H9 (cell line): ENCODE measurements at regions not wholly inside any gene's neighbourhood (a gene's known extent, or its start where the extent isn't known, plus 50 kb on each side); places are given as distances from the start of the nearest gene placed in this dataset.
A peak's percentile ranks its signal among the peaks of the same experiment; 100 is the strongest.

Source experiments
- DNase-seq: peaks from one replicate; pipeline ENCODE4 v3.0.0-alpha.2; 2017
- H2AFZ ChIP-seq: one replicate; pipeline ENCODE4 v1.6.1; 2013; ENCODE audit warnings: mild to moderate bottlenecking, low read length, control low read depth, moderate library complexity
- H2AK5ac ChIP-seq: 2 replicates; pipeline ENCODE4 v1.6.1; 2013; ENCODE audit warnings: low read length, control low read depth, mixed read lengths; ENCODE audit not compliant: insufficient read length
- H2BK120ac ChIP-seq: one replicate; pipeline ENCODE4 v1.6.1; 2013; ENCODE audit warnings: low read depth, mild to moderate bottlenecking, low read length, control low read depth, inconsistent platforms; ENCODE audit not compliant: poor library complexity, severe bottlenecking
- H2BK12ac ChIP-seq: 2 replicates; pipeline ENCODE4 v1.6.1; 2013; ENCODE audit warnings: low read length, control low read depth, mixed read lengths, low read depth; ENCODE audit not compliant: insufficient read length
- H2BK15ac ChIP-seq: 2 replicates; pipeline ENCODE4 v1.6.1; 2013; ENCODE audit warnings: low read depth, low read length, control low read depth
- H2BK20ac ChIP-seq: one replicate; pipeline ENCODE4 v1.6.1; 2013; ENCODE audit warnings: low read depth, mild to moderate bottlenecking, low read length, control low read depth, inconsistent platforms; ENCODE audit not compliant: poor library complexity, severe bottlenecking
- H2BK5ac ChIP-seq: 2 replicates; pipeline ENCODE4 v1.6.1; 2013; ENCODE audit warnings: low read length, control low read depth, mixed read lengths; ENCODE audit not compliant: insufficient read length
- H3K14ac ChIP-seq: 2 replicates; pipeline ENCODE4 v1.6.1; 2013; ENCODE audit warnings: low read length, control low read depth; ENCODE audit not compliant: insufficient read depth
- H3K18ac ChIP-seq: 2 replicates; pipeline ENCODE4 v1.6.1; 2013; ENCODE audit warnings: low read depth, mild to moderate bottlenecking, mixed read lengths, low read length, control low read depth; ENCODE audit not compliant: insufficient read length
- H3K23ac ChIP-seq: 2 replicates; pipeline ENCODE4 v1.6.1; 2013; ENCODE audit warnings: low read length, control low read depth, mixed read lengths, low read depth; ENCODE audit not compliant: insufficient read length
- H3K23me2 ChIP-seq: 2 replicates; pipeline ENCODE4 v1.6.1; 2013; ENCODE audit warnings: low read depth, mild to moderate bottlenecking, mixed read lengths, low read length, control low read depth; ENCODE audit not compliant: insufficient read length, poor library complexity, severe bottlenecking
- H3K27ac ChIP-seq: 2 replicates; pipeline ENCODE4 v1.5.1; 2013; ENCODE audit warnings: low read length, control low read depth, mixed read lengths, low read depth; ENCODE audit not compliant: insufficient read length
- H3K27me3 ChIP-seq: 2 replicates; pipeline ENCODE4 v1.6.1; 2013; ENCODE audit warnings: low read length, control low read depth, inconsistent platforms; ENCODE audit not compliant: insufficient read depth
- H3K4ac ChIP-seq: 2 replicates; pipeline ENCODE4 v1.6.1; 2013; ENCODE audit warnings: low read depth, mild to moderate bottlenecking, control low read depth, inconsistent platforms, low read length, moderate library complexity
- H3K4me1 ChIP-seq: 2 replicates; pipeline ENCODE4 v1.6.1; 2013; ENCODE audit warnings: low read length, control low read depth, inconsistent platforms; ENCODE audit not compliant: insufficient read depth
- H3K4me2 ChIP-seq: 2 replicates; pipeline ENCODE4 v1.6.1; 2013; ENCODE audit warnings: low read length, control low read depth, mixed read lengths; ENCODE audit not compliant: insufficient read length, insufficient read depth
- H3K56ac ChIP-seq: 2 replicates; pipeline ENCODE4 v1.6.1; 2013; ENCODE audit warnings: low read depth, mild to moderate bottlenecking, mixed read lengths, low read length, control low read depth; ENCODE audit not compliant: insufficient read length
- H3K79me1 ChIP-seq: 2 replicates; pipeline ENCODE4 v1.6.1; 2013; ENCODE audit warnings: low read depth, mild to moderate bottlenecking, moderate library complexity, low read length, control low read depth, inconsistent platforms; ENCODE audit not compliant: insufficient read depth, poor library complexity, severe bottlenecking
- H3K79me2 ChIP-seq: 2 replicates; pipeline ENCODE4 v1.6.1; 2013; ENCODE audit warnings: low read length, control low read depth, inconsistent platforms; ENCODE audit not compliant: insufficient read depth
- H3K9ac ChIP-seq: 2 replicates; pipeline ENCODE4 v1.6.1; 2013; ENCODE audit warnings: low read length, control low read depth, mixed read lengths; ENCODE audit not compliant: insufficient read length; ENCODE audit errors: extremely low read depth
- H3K9me3 ChIP-seq: one replicate; pipeline ENCODE4 v1.6.1; 2013; ENCODE audit warnings: low read depth, low read length, inconsistent platforms; ENCODE audit not compliant: control insufficient read depth
- H3T11ph ChIP-seq: one replicate; pipeline ENCODE4 v1.6.1; 2013; ENCODE audit warnings: mild to moderate bottlenecking, low read length, control low read depth, inconsistent platforms
- H4K20me1 ChIP-seq: one replicate; pipeline ENCODE4 v1.6.1; 2013; ENCODE audit not compliant: control insufficient read depth, insufficient read length, insufficient read depth
- H4K5ac ChIP-seq: 2 replicates; pipeline ENCODE4 v1.6.1; 2013; ENCODE audit warnings: low read depth, mild to moderate bottlenecking, mixed read lengths, low read length, control low read depth; ENCODE audit not compliant: insufficient read length
- H4K8ac ChIP-seq: replicated peaks from 2 replicates; pipeline ENCODE4 v1.6.1; 2013; ENCODE audit warnings: low read length, control low read depth, mixed read lengths, low read depth; ENCODE audit not compliant: insufficient read length
- H4K91ac ChIP-seq: 2 replicates; pipeline ENCODE4 v1.6.1; 2013; ENCODE audit warnings: low read depth, mild to moderate bottlenecking, moderate library complexity, mixed read lengths, low read length, control low read depth; ENCODE audit not compliant: insufficient read length
- H3K27ac Mint-ChIP-seq, 3 experiments: 2 replicates in 2 of 3; 3 replicates in 1 of 3; pipeline ENCODE4 v1.8.0; 2020 to 2021; ENCODE audit warnings: mixed read lengths in 3 of 3, mild to moderate bottlenecking in 1 of 3, moderate library complexity in 1 of 3
- H3K27me3 Mint-ChIP-seq: 2 replicates; pipeline ENCODE4 v1.8.0; 2021; ENCODE audit warnings: low read depth, mild to moderate bottlenecking, moderate library complexity, mixed read lengths
- H3K36me3 Mint-ChIP-seq, 3 experiments: 2 replicates in 2 of 3; 3 replicates in 1 of 3; pipeline ENCODE4 v1.8.0; 2020 to 2021; ENCODE audit warnings: low read depth in 3 of 3, mixed read lengths in 3 of 3; ENCODE audit not compliant: insufficient read depth in 1 of 3
- H3K4me1 Mint-ChIP-seq, 2 experiments: 2 replicates each; pipeline ENCODE4 v1.8.0; 2020; ENCODE audit warnings: mixed read lengths in 2 of 2
- H3K4me3 Mint-ChIP-seq, 2 experiments: 2 replicates in 1 of 2; 3 replicates in 1 of 2; pipeline ENCODE4 v1.8.0; 2020 to 2021; ENCODE audit warnings: mild to moderate bottlenecking in 2 of 2, mixed read lengths in 2 of 2, moderate library complexity in 1 of 2
- H3K9me3 Mint-ChIP-seq, 2 experiments: 2 replicates in 1 of 2; 3 replicates in 1 of 2; pipeline ENCODE4 v1.8.0; 2020; ENCODE audit warnings: mild to moderate bottlenecking in 2 of 2, mixed read lengths in 2 of 2, moderate library complexity in 1 of 2
- CTCF ChIP-seq: fragments of 200-600 bp; sonication (generic); conservative IDR thresholded peaks from 3 replicates; pipeline ENCODE4 v1.8.0; 2021; ENCODE audit warnings: antibody characterized with exemption, mild to moderate bottlenecking
- WGBS: extraction: QIAGEN DNeasy Blood & Tissue Kit; methylation state at CpG from one replicate; pipeline ENCODE4 v1.1.7; 2013; ENCODE audit warnings: missing lambda C conversion rate, low lambda C conversion rate, mixed read lengths; ENCODE audit not compliant: insufficient read length; ENCODE audit errors: extremely low coverage; 5-methylcytosine and 5-hydroxymethylcytosine counted together

GRCh38 chr3:187565701-187566100 lies 104.5 kb downstream of the SST start:
- H2BK20ac ChIP-seq: no peak overlapping the region
- no peaks in the 10 kb centered on the region for H3K79me1 ChIP-seq
- Mint-ChIP-seq H3K27me3 (peaks cover 3% of the 10 kb centered on the region; the same call in 1 of the 2 replicates), H3K36me3 (peaks cover 0 to 6% (median 0%) of the 10 kb centered on the region in 3 experiments; a peak in 3 of 7 replicates), H3K27ac (peak overlapping the region in 1 of 3 experiments; percentile 87; a peak in 2 of 7 replicates), H3K4me3 (no peak overlapping the region), H3K4me1 (peaks cover 27 to 40% of the 10 kb centered on the region in 2 experiments), H3K9me3 (no peaks in the 10 kb centered on the region; a peak in 1 of 5 replicates)
- H3K23ac ChIP-seq: no peak overlapping the region
- H3K27ac ChIP-seq: no peak overlapping the region
- no peak overlapping the region for H4K8ac ChIP-seq
- TF ChIP-seq CTCF: no peak
- no peak overlapping the region for H4K91ac ChIP-seq
- H3T11ph ChIP-seq: no peak overlapping the region
- no peak overlapping the region for H2BK5ac ChIP-seq
- H3K14ac ChIP-seq: no peak overlapping the region
- no peak overlapping the region for H2AK5ac ChIP-seq
- H3K4me2 ChIP-seq: no peak overlapping the region
- H3K18ac ChIP-seq: no peak overlapping the region
- H2BK15ac ChIP-seq: no peak overlapping the region
- no peaks in the 10 kb centered on the region for H3K23me2 ChIP-seq
- no peaks in the 10 kb centered on the region for H3K79me2 ChIP-seq
- H4K20me1 ChIP-seq: no peaks in the 10 kb centered on the region
- no peak for DNase-seq
- peaks cover 11% of the 10 kb centered on the region; the same call in 1 of the 2 replicates for H3K4me1 ChIP-seq
- H4K5ac ChIP-seq: no peak overlapping the region
- H2AFZ ChIP-seq: no peak overlapping the region
- no peak overlapping the region for H3K56ac ChIP-seq
- H3K4ac ChIP-seq: no peak overlapping the region
- no peak overlapping the region for H3K9ac ChIP-seq
- no peak overlapping the region for H2BK12ac ChIP-seq
- no peaks in the 10 kb centered on the region for H3K27me3 ChIP-seq
- no peaks in the 10 kb centered on the region for H3K9me3 ChIP-seq
- WGBS: no CpG with 5 or more reads among the region's 5 CpGs
- H2BK120ac ChIP-seq: no peak overlapping the region
